IPS-18a (cell line): ENCODE measurements at regions not wholly inside any gene's neighbourhood (a gene's known extent, or its start where the extent isn't known, plus 50 kb on each side); places are given as distances from the start of the nearest gene placed in this dataset.

Source experiments
- H3K27ac ChIP-seq: one replicate; pipeline ENCODE4 v1.5.1; 2013; ENCODE audit warnings: low read length
- H3K27me3 ChIP-seq: one replicate; pipeline ENCODE4 v1.6.1; 2013; ENCODE audit warnings: mild to moderate bottlenecking, low read length; ENCODE audit not compliant: control insufficient read depth, insufficient read depth
- H3K36me3 ChIP-seq: one replicate; pipeline ENCODE4 v1.6.1; 2013; ENCODE audit warnings: low read depth, low read length; ENCODE audit not compliant: control insufficient read depth
- H3K4me1 ChIP-seq: one replicate; pipeline ENCODE4 v1.6.1; 2013; ENCODE audit warnings: low read depth, low read length; ENCODE audit not compliant: control insufficient read depth
- H3K4me3 ChIP-seq: one replicate; pipeline ENCODE4 v1.5.1; 2013; ENCODE audit warnings: low read length
- H3K9ac ChIP-seq: one replicate; pipeline ENCODE4 v1.6.1; 2013; ENCODE audit warnings: mild to moderate bottlenecking, low read length, moderate library complexity
- H3K9me3 ChIP-seq: one replicate; pipeline ENCODE4 v1.6.1; 2013; ENCODE audit warnings: low read depth, low read length; ENCODE audit not compliant: control insufficient read depth

DNA sequence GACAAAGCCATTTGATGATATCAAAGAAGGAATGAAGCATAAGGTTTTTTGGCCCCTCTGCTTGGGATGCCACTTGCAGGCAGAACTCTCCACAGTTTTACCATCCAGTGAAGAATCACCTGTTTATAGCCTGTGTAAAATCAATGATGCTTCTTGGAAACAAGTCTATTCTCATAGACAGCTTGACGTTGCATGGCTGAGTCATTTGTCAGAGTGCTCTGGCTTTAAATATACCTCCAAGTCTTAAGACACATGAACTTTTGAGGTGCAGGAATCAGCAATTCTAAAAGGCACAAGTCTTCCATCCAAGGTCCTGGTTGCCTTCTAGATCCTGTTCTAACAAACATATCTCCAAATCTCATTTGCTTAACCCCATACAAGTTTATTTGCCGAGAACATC lies 53.6 kb upstream of the KIRREL3 start:
- H3K9ac ChIP-seq, result no peak overlapping the region
- H3K27ac ChIP-seq, result no peak overlapping the region

DNA sequence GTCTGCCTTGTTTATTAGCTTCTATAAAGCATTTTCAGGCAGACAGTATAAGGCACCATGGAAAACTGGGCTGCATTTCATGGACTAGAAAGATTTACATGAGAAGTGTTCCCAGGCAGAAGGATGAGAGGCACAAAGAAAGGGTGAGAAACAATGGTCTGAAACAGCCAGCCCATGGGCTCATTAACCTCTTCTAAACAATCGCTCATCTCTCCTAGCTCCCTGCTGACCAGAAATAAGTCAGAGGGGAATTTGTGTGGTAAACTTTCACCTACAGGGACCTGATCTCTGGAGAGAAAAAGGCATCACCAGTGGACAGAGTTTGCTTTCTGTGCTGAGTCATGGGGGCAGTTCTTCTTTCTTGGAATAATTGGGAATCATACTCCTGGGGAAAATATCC lies 51.8 kb upstream of the KIRREL3 start:
- H3K4me3 ChIP-seq, result no peak overlapping the region
- peaks cover 9% of the 10 kb centered on the region for H3K4me1 ChIP-seq
- H3K27ac ChIP-seq, result no peak overlapping the region
- H3K36me3 ChIP-seq, result no peaks in the 10 kb centered on the region
- no peaks in the 10 kb centered on the region for H3K9me3 ChIP-seq
- H3K9ac ChIP-seq, result no peak overlapping the region
- H3K27me3 ChIP-seq, result no peaks in the 10 kb centered on the region

More for the DNA sequence above, 53.6 kb upstream of the KIRREL3 start:
- Histone ChIP-seq H3K36me3 (no peaks in the 10 kb centered on the region), H3K4me3 (no peak overlapping the region), H3K4me1 (peaks cover 16% of the 10 kb centered on the region), H3K9me3 (no peaks in the 10 kb centered on the region), H3K27me3 (no peaks in the 10 kb centered on the region)
